ENCODE measurements at regions not wholly inside any gene's neighbourhood (a gene's known extent, or its start where the extent isn't known, plus 50 kb on each side); places are given as distances from the start of the nearest gene placed in this dataset.

- DNase-seq (ENCODE audit: low read depth): no peak
Observed at GRCh38 chr4:125434136-125434535, 119.4 kb downstream of the FAT4 start.

GRCh38 chr4:125440814-125441213 is 126.1 kb downstream of the FAT4 start:
- DNase-seq (ENCODE audit: low read depth): no peak

GRCh38 chr4:125444166-125444565 is 129.4 kb downstream of the FAT4 start:
- no peak for DNase-seq (ENCODE audit: low read depth)

GRCh38 chr4:125445525-125445924 is 130.8 kb downstream of the FAT4 start:
- DNase-seq (ENCODE audit: low read depth): no peak

GRCh38 chr4:125447551-125448290 is 133.0 kb downstream of the FAT4 start:
- no peak for DNase-seq (ENCODE audit: low read depth)

GRCh38 chr4:125456075-125456474 is 141.3 kb downstream of the FAT4 start:
- DNase-seq (ENCODE audit: low read depth): no peak

- no peak for DNase-seq (ENCODE audit: low read depth)
Observed at GRCh38 chr4:125459531-125459930, 144.8 kb downstream of the FAT4 start.

GRCh38 chr4:125461676-125462363 is 147.1 kb downstream of the FAT4 start:
- DNase-seq (ENCODE audit: low read depth): no peak

- DNase-seq (ENCODE audit: low read depth): no peak
Observed at GRCh38 chr4:125464146-125464545, 149.4 kb downstream of the FAT4 start.

- DNase-seq (ENCODE audit: low read depth): no peak
Observed at GRCh38 chr4:125481334-125482045, 166.7 kb downstream of the FAT4 start.

GRCh38 chr4:125482822-125483221 is 168.1 kb downstream of the FAT4 start:
- no peak for DNase-seq (ENCODE audit: low read depth)

GRCh38 chr4:125483278-125483677 is 168.5 kb downstream of the FAT4 start:
- DNase-seq (ENCODE audit: low read depth): no peak

- DNase-seq (ENCODE audit: low read depth): no peak
Observed at GRCh38 chr4:125484912-125485311, 170.2 kb downstream of the FAT4 start.

GRCh38 chr4:125486351-125486750 is 171.6 kb downstream of the FAT4 start:
- DNase-seq (ENCODE audit: low read depth): no peak

GRCh38 chr4:125489952-125490690 is 175.4 kb downstream of the FAT4 start:
- no peak for DNase-seq (ENCODE audit: low read depth)

GRCh38 chr4:125492957-125493356 is 178.2 kb downstream of the FAT4 start:
- DNase-seq (ENCODE audit: low read depth): no peak

- DNase-seq (ENCODE audit: low read depth): no peak
Observed at GRCh38 chr4:125497861-125498260, 183.1 kb downstream of the FAT4 start.

GRCh38 chr4:125498981-125499380 is 184.2 kb downstream of the FAT4 start:
- no peak for DNase-seq (ENCODE audit: low read depth)

- no peak for DNase-seq (ENCODE audit: low read depth)
Observed at GRCh38 chr4:125501090-125501489, 186.3 kb downstream of the FAT4 start.

GRCh38 chr4:125501568-125501967 is 186.8 kb downstream of the FAT4 start:
- DNase-seq (ENCODE audit: low read depth): no peak

GRCh38 chr4:125505621-125506020 is 190.9 kb downstream of the FAT4 start:
- DNase-seq (ENCODE audit: low read depth): no peak

GRCh38 chr4:125507141-125507540 is 192.4 kb downstream of the FAT4 start:
- DNase-seq (ENCODE audit: low read depth): no peak

Data from activated T-cell treated with anti-CD3 and anti-CD28 coated beads for 24 hours (primary cell).